GM18505 (cell line): ENCODE measurements at regions not wholly inside any gene's neighbourhood (a gene's known extent, or its start where the extent isn't known, plus 50 kb on each side); places are given as distances from the start of the nearest gene placed in this dataset.

Experiments used
- ATAC-seq: cut with Tn5 transposase; IDR thresholded peaks from one replicate; pipeline ENCODE4 v1.9.1; 2021; ENCODE audit not compliant: unreplicated experiment
- POLR2A ChIP-seq: IDR thresholded peaks from 4 replicates; pipeline ENCODE4 v1.6.1; 2011; ENCODE audit warnings: borderline replicate concordance; ENCODE audit not compliant: insufficient read depth, insufficient read length; ENCODE audit errors: extremely low read depth

DNA sequence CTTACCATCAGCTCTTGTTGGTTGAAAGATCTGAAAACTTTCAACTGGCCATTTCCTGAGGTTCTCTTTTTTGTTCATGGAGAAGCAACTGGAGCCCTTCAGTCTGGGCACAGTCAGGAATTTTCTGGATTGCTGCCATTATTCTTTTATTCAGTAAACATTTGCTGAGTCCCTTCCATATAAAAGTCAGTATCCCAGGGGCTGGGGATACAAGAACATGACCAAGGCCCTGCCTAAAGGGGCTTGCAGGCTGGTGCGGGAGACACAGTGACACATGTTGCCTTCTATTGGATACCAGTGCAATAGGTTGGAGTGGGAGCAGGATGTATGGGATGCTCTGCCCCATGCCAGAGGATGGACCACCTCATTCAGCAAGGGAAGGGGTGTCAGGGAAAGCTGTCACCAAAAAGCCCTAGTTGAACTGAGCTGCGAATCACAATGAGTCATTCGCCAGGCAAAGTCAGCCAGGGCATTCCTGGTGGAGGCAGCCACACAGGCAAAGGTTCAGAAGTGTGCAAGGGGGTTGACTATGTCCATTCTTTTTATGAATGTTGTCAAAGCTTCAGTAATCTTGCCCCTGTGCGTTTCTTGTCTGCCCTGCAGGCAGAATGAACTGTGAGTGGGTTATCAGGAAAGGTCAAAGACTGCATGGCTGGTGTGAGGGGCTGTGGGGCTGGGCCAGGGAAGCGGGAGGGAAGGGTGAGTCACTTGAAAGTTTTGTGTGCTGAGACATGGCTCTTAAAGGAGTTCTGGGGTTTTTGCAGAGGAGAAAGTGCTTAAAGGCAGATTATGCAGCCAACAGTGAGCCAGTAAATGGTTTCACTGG is 395.9 kb downstream of the KCNRG start:
- no peak for TF ChIP-seq POLR2A
- no peak for ATAC-seq

DNA sequence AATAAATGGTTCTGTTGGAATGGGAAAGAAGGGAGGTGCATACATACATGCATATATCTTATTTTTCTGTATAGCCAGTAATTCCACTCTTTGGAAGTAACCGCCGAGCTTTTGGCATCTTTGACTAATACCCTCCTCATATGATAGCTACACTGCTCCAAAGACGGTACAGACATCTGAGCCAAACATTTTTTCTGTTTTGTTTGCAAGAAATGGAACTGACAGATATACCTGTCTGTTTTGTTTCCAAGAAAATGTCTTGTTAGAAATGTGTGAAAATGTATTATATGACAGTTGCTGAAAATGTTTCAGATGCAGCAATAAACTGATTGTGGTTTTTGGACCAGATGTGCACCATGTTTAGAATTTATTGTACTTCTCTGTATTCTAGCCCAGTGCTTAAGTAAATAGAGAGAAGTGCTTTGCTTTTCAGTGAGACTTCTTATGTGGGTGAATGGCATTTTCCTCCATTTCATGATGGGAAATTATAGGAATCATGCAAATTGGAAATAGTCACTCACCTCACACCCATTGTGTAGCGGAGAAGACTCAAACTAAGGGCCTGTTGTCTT is 396.9 kb downstream of the KCNRG start:
- TF ChIP-seq POLR2A, result no peak
- ATAC-seq, result no peak

GRCh38 chr13:50414640-50415039 is 399.4 kb downstream of the KCNRG start:
- ATAC-seq, result no peak
- no peak for TF ChIP-seq POLR2A

GRCh38 chr13:50415428-50415827 is 400.2 kb downstream of the KCNRG start:
- no peak for TF ChIP-seq POLR2A
- ATAC-seq, result no peak

DNA sequence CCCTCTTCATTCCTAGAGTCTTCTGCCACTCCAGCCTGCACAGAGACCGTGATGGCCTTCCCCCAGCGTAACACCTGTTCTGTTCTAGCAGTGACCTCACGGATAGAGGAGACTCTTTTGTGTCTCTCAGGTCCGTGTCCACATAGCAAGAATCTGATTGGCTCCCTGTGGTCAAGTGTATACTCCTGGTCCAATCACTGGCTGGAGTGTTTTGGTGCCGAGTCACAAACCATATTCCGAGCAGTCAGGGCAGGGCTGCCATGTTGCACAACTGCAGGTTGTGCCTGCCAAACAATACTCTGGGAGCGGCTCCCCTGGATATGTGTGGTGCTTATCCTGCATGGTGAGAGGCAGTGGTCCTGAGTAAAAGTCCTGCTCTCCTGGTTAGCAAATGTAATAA is 402.4 kb downstream of the KCNRG start:
- ATAC-seq, result no peak
- no peak for TF ChIP-seq POLR2A

DNA sequence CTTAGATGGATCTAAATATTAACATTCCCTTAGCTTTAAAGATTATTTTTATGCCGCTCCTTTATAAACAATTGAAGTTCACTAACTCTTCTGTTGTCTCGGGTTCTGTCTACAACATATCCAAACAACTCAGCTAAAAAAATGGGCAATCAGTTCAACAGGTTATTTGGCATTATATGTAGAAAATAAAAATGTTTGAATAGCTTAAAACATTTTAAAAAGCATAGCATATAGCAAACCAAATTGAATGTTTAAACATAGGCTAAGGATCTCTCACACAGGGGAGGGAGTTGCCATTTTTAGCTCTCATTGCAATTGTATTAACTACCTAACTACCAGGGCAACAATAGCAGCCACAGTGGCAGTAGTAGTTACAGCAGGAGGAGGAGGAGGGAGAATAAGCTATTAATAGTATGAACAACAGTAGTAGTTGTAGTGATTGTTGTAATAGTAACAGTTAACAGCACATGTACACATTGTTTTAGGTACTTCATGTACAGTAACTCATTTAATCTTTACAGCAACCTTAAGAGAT is 404.2 kb downstream of the KCNRG start:
- no peak for TF ChIP-seq POLR2A
- ATAC-seq, result no peak

- ATAC-seq, result no peak
- no peak for TF ChIP-seq POLR2A
Measured at GRCh38 chr13:50419896-50420295, 404.7 kb downstream of the KCNRG start.

DNA sequence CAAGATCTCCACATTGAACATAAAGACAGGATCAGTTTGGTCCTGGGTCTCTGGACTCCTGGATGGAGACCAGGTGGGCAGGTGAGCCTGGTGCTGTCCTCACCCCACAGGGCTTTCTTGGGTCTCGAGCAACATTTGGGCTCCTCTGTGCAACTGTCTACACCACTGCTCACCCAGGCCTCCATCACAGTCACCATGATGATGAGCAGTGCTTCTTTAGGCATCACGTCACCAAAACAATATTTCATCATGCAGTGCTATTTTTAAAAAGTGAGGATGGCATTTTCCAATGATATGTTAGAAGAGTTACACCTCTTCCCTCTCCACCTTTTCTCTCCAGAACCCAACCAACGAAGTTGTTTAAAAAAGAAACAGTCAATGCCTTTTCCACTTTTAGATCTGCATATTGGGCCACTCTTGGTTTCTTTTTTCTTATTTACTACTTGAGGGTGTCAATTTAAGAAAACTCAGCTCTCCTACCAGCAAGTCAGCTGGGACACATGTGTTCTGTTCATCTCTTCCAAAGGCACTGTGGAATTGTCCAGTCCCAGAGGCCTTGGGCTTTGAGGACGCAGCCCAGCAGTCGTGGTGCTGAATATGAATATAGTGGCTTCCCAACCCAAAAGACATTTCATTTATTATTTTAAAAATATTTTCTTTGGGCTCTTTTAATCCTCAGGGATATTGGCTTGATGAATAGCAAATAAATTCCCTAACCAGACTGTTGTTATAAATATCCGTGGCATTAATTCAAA is 405.7 kb downstream of the KCNRG start:
- no peak for TF ChIP-seq POLR2A
- ATAC-seq, result no peak

GRCh38 chr13:50421473-50422130 is 406.4 kb downstream of the KCNRG start:
- TF ChIP-seq POLR2A, result no peak
- ATAC-seq, result no peak

- no peak for ATAC-seq
- no peak for TF ChIP-seq POLR2A
Measured at GRCh38 chr13:50422181-50423148, 407.2 kb downstream of the KCNRG start.

- TF ChIP-seq POLR2A, result no peak
- no peak for ATAC-seq
Measured at GRCh38 chr13:50424993-50425392, 409.7 kb downstream of the KCNRG start.

DNA sequence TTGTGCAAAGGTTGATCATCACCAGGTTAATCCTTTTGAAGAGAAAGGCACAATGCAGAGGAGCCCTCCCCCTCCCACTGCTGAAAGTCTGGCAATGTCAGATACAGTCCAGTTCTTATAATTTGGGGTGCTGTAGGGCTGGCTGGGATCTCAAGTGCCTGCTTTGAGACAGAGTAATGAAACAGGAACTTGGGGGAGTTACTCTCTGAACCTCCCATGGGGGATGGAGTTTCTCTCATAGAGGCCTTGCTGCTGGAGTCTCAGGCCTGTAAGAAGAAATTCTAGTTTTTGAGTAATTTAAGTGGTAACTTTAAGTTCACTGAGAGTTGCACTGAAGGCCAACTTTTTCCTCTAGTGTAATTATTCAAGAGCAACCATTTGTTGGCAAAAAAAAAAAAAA is 410.5 kb downstream of the KCNRG start:
- ATAC-seq, result no peak
- no peak for TF ChIP-seq POLR2A
